Stomach (tissue), 8 donors: ENCODE measurements at regions not wholly inside any gene's neighbourhood (a gene's known extent, or its start where the extent isn't known, plus 50 kb on each side); places are given as distances from the start of the nearest gene placed in this dataset.
A peak's percentile ranks its signal among the peaks of the same experiment; 100 is the strongest.

Source experiments
- DNase-seq, 2 donors: peaks; one replicate each; pipeline versions ENCODE4 v3.0.0 to v3.0.0-alpha.2; 2013 to 2019
- H3K27ac ChIP-seq, 5 donors: fragments of 200-600 bp in 4 of 5; sonication (generic) in 4 of 5; one replicate each; pipeline ENCODE4 v1.5.1; 2013 to 2019; ENCODE audit warnings: mild to moderate bottlenecking in 1 of 5, moderate library complexity in 1 of 5
- H3K27me3 ChIP-seq, 3 donors: fragments of 200-600 bp; sonication (generic); one replicate each; pipeline ENCODE4 v1.5.1; 2017 to 2019; ENCODE audit warnings: mixed run types in 1 of 3
- H3K36me3 ChIP-seq, 4 donors: fragments of 200-600 bp; sonication (generic); 1 replicate in 3 of 4; 2 replicates in 1 of 4; pipeline ENCODE4 v1.5.1; 2016 to 2019
- H3K4me1 ChIP-seq, 4 donors: fragments of 200-600 bp; sonication (generic); one replicate each; pipeline ENCODE4 v1.5.1; 2016 to 2019
- H3K4me3 ChIP-seq, 4 donors: fragments of 200-600 bp; sonication (generic) in 3 of 4; one replicate each; pipeline ENCODE4 v1.5.1; 2016 to 2019; ENCODE audit warnings: mild to moderate bottlenecking in 1 of 4
- H3K9me3 ChIP-seq, 4 donors: fragments of 200-600 bp; sonication (generic); one replicate each; pipeline ENCODE4 v1.5.1; 2016 to 2019
- CTCF ChIP-seq, 7 experiments: fragments of 450-650 bp in 4 of 7; fragments of 200-600 bp in 3 of 7; sonication (generic) in 3 of 7; IDR thresholded peaks; one replicate each; pipeline ENCODE4 v1.5.1; 2016 to 2019; ENCODE audit warnings: antibody characterized with exemption in 7 of 7, control low read depth in 2 of 7, mild to moderate bottlenecking in 1 of 7
- EP300 ChIP-seq: sonication (generic); formaldehyde crosslinking; IDR thresholded peaks from one replicate; pipeline ENCODE4 v1.6.1; 2017; ENCODE audit warnings: antibody characterized with exemption
- POLR2A ChIP-seq, 4 donors: fragments of 450-650 bp; IDR thresholded peaks; one replicate each; pipeline ENCODE4 v1.6.1; 2016; ENCODE audit warnings: antibody characterized with exemption in 4 of 4, control low read depth in 2 of 4, mild to moderate bottlenecking in 1 of 4, moderate library complexity in 1 of 4
- POLR2AphosphoS5 ChIP-seq, 3 donors: sonication (generic); formaldehyde crosslinking; IDR thresholded peaks; one replicate each; pipeline ENCODE4 v1.6.1; 2016; ENCODE audit warnings: antibody characterized with exemption in 3 of 3
- WGBS, 5 donors: extraction: QIAGEN DNeasy Blood & Tissue Kit in 3 of 5; methylation state at CpG; one replicate each; pipeline versions ENCODE4 v1.1.5 to v1.1.7; 2013 to 2018; 5-methylcytosine and 5-hydroxymethylcytosine counted together
- intact Hi-C: fragments of 100-400 bp; cut with DNase I; formaldehyde crosslinking; loops from one replicate; pipeline ENCODE4 v1.15.1; 2023; ENCODE audit warnings: low total_unique reads
- donor health status: healthy with polysubstance abuse.
- donor health status: Bipolar disorder and iron deficiency.
- donor health status: healthy.

GRCh38 chr17:13812350-13812749 is 210.6 kb upstream of the HS3ST3A1 start:
- WGBS, 5 donors = 81 to 83% (median 81%) methylated on average over 2 of the region's 2 CpGs
- no peak for DNase-seq
- Histone ChIP-seq H3K9me3 (no peaks in the 10 kb centered on the region), H3K27ac (no peak overlapping the region), H3K27me3 (no peaks in the 10 kb centered on the region), H3K4me1 (no peaks in the 10 kb centered on the region), H3K4me3 (no peak overlapping the region), H3K36me3 (no peaks in the 10 kb centered on the region)
- intact Hi-C loops = no loop called here
- no peak for TF ChIP-seq POLR2AphosphoS5 (IDR thresholded peaks at IDR 0.05)
- TF ChIP-seq EP300 = no peak
- TF ChIP-seq CTCF (IDR thresholded peaks at IDR 0.05) = no peak
- TF ChIP-seq POLR2A (IDR thresholded peaks at IDR 0.05) = no peak

- Histone ChIP-seq H3K36me3 (no peaks in the 10 kb centered on the region), H3K27me3 (no peaks in the 10 kb centered on the region), H3K4me1 (no peaks in the 10 kb centered on the region), H3K9me3 (no peaks in the 10 kb centered on the region), H3K27ac (no peak overlapping the region), H3K4me3 (no peak overlapping the region)
- intact Hi-C loops = no loop called here
- WGBS, 5 donors = 40 to 63% (median 46%) methylated on average over 16 to 17 of the region's 17 CpGs
- TF ChIP-seq EP300 (no peak), POLR2A (IDR thresholded peaks at IDR 0.05) (no peak), CTCF (IDR thresholded peaks at IDR 0.05) (no peak), POLR2AphosphoS5 (IDR thresholded peaks at IDR 0.05) (no peak)
- peak in 1 of 2 donors; percentile 24 for DNase-seq
Observed at GRCh38 chr17:13813347-13814240, 211.9 kb upstream of the HS3ST3A1 start.

- Histone ChIP-seq H3K27me3 (no peaks in the 10 kb centered on the region), H3K36me3 (no peaks in the 10 kb centered on the region), H3K27ac (no peak overlapping the region), H3K4me3 (no peak overlapping the region), H3K4me1 (no peaks in the 10 kb centered on the region), H3K9me3 (peaks cover 0 to 11% (median 3%) of the 10 kb centered on the region in 4 donors)
- intact Hi-C loops = no loop called here
- no peak for TF ChIP-seq CTCF (IDR thresholded peaks at IDR 0.05)
- no peak for TF ChIP-seq EP300
- TF ChIP-seq POLR2AphosphoS5 (IDR thresholded peaks at IDR 0.05) = no peak
- no peak for TF ChIP-seq POLR2A (IDR thresholded peaks at IDR 0.05)
- no peak for DNase-seq
- WGBS, 5 donors = 27 to 63% (median 43%) methylated on average over 3 of the region's 3 CpGs
Observed at GRCh38 chr17:13822700-13823099, 221.0 kb upstream of the HS3ST3A1 start.

- intact Hi-C loops = no loop called here
- TF ChIP-seq CTCF (IDR thresholded peaks at IDR 0.05) (no peak), POLR2AphosphoS5 (IDR thresholded peaks at IDR 0.05) (no peak), POLR2A (IDR thresholded peaks at IDR 0.05) (no peak), EP300 (no peak)
- H3K9me3 ChIP-seq = peaks cover 0 to 11% (median 3%) of the 10 kb centered on the region in 4 donors
- 48 to 60% (median 53%) methylated on average over 1 of the region's 1 CpG for WGBS, 5 donors
- no peak overlapping the region for H3K4me3 ChIP-seq
- H3K27ac ChIP-seq = no peak overlapping the region
- no peak for DNase-seq
- H3K36me3 ChIP-seq = no peaks in the 10 kb centered on the region
- no peaks in the 10 kb centered on the region for H3K4me1 ChIP-seq
- H3K27me3 ChIP-seq = no peaks in the 10 kb centered on the region
Observed at GRCh38 chr17:13825526-13826040, 223.9 kb upstream of the HS3ST3A1 start.
